Heart left ventricle (tissue), 16 donors: ENCODE measurements at regions not wholly inside any gene's neighbourhood (a gene's known extent, or its start where the extent isn't known, plus 50 kb on each side); places are given as distances from the start of the nearest gene placed in this dataset.

ENCODE experiments used
- ATAC-seq, 4 donors: fragments of 200-7000 bp; cut with Tn5 transposase; one replicate each; pipeline ENCODE4 v1.9.1; 2020 to 2022; ENCODE audit warnings: moderate library complexity in 4 of 4, mild to moderate bottlenecking in 3 of 4, moderate number of reproducible peaks in 1 of 4
- DNase-seq, 5 donors: peaks; one replicate each; pipeline ENCODE4 v3.0.0-alpha.2; 2020
- H3K27ac ChIP-seq, 12 donors: fragments of 200-600 bp; sonication (generic) in 4 of 12; one replicate each; pipeline versions ENCODE4 v1.5.0 to v1.8.0; 2016 to 2022; ENCODE audit warnings: mild to moderate bottlenecking in 2 of 12
- H3K27me3 ChIP-seq, 9 donors: fragments of 200-600 bp; sonication (generic) in 2 of 9; one replicate each; pipeline versions ENCODE4 v1.5.1 to v1.8.0; 2016 to 2022; ENCODE audit warnings: mild to moderate bottlenecking in 3 of 9
- H3K36me3 ChIP-seq, 9 donors: fragments of 200-600 bp; sonication (generic) in 2 of 9; one replicate each; pipeline versions ENCODE4 v1.5.0 to v1.8.0; 2018 to 2022; ENCODE audit warnings: mild to moderate bottlenecking in 2 of 9
- H3K4me1 ChIP-seq, 12 donors: fragments of 200-600 bp; sonication (generic) in 4 of 12; one replicate each; pipeline versions ENCODE4 v1.5.0 to v1.8.0; 2016 to 2022; ENCODE audit warnings: mild to moderate bottlenecking in 3 of 12
- H3K4me3 ChIP-seq, 12 donors: fragments of 200-600 bp; sonication (generic) in 4 of 12; one replicate each; pipeline versions ENCODE4 v1.5.0 to v1.8.0; 2017 to 2022; ENCODE audit warnings: mild to moderate bottlenecking in 9 of 12, moderate library complexity in 4 of 12
- H3K9me3 ChIP-seq, 12 donors: fragments of 200-600 bp; sonication (generic) in 4 of 12; one replicate each; pipeline versions ENCODE4 v1.5.0 to v1.8.0; 2016 to 2022; ENCODE audit warnings: mild to moderate bottlenecking in 1 of 12
- POLR2A ChIP-seq, 2 donors: fragments of 450-650 bp; IDR thresholded peaks; one replicate each; pipeline ENCODE4 v1.6.1; 2017; ENCODE audit warnings: antibody characterized with exemption in 2 of 2, mild to moderate bottlenecking in 2 of 2, moderate library complexity in 2 of 2
- WGBS, 4 donors: extraction: QIAGEN DNeasy Blood & Tissue Kit in 2 of 4; methylation state at CpG; one replicate each; pipeline versions ENCODE4 v1.1.5 to v1.1.7; 2013 to 2018; 5-methylcytosine and 5-hydroxymethylcytosine counted together
- intact Hi-C, 10 donors: fragments of 100-400 bp; cut with DNase I; formaldehyde crosslinking; loops; one replicate each; pipeline versions ENCODE4 v1.11.1 to v1.14.2; 2022
- TF ChIP-seq, protein P1 (sequence below), 12 donors: fragments of 200-600 bp; sonication (generic) in 4 of 12; IDR thresholded peaks; one replicate each; pipeline versions ENCODE4 v1.5.0 to v1.8.0; 2018 to 2022; ENCODE audit warnings: antibody characterized with exemption in 12 of 12, mild to moderate bottlenecking in 5 of 12
- donor health status: ischemic (EF 13 %, LVEDD 7.1; RV severe dilation, severe dysfunction).
- donor health status: healthy with polysubstance abuse.
- donor health status: DM: no; HTN: yes; CAD: no.
- donor health status: DM: no; HTN: no; CAD: no.
- donor health status: ischemic (EF 25% LVEDD 6.9; RV normal size, moderate dysfunction).
- donor health status: ischemic (EF 25% LVEDD 5.7; RV mildly dilated, moderate dysfunction).
- donor health status: healthy.
- donor health status: DM: yes; HTN: yes; CAD: no.
- donor health status: ischemic (EF 35%, LVEDD 5.7; RV mildly dilated, moderate dysfunction).
- donor health status: nonischemic (EF 11% LVEDD 7.7; RV severe dilation, severe dysfunction).
- donor health status: DM: yes; HTN: yes; CAD: no.
- donor health status: PGD.
- donor health status: ischemic (EF 29% LVEDD 5.4; RV normal size, mild dysfunction).
- donor health status: nonischemic (EF 23%, LVEDD 6.1; RV moderate dilation, normal function).

DNA sequence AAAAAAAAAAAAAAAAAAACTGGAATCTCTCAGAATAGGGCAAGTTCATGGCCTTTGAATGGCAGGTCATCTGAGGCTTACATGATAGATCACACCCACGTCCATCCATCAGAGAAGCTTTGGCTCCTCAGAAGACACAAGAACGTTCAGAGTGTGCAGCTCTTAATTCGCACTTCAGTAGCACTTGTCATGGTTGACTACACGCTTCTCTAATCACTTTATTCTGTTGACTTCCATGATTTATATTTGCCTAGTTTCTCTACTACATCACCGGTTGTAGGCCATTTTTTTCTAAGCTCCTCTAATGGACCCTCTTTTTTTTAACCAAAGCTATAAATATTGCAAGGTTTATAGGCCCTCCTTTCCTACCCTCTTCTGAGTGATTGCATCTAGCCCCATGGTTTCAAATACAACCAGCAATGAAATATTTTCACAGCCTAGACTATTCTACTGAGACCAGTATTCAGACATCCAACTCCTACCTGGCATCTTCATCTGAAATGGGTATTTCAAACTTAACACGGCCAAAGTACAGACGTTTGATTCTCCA is 305.4 kb upstream of the CELF2 start:
- H3K27ac ChIP-seq, result no peak overlapping the region
- no peaks in the 10 kb centered on the region for H3K27me3 ChIP-seq
- H3K4me3 ChIP-seq, result no peak overlapping the region
- ATAC-seq, result no peak
- DNase-seq, result no peak
- no peaks in the 10 kb centered on the region for H3K36me3 ChIP-seq
- no peaks in the 10 kb centered on the region for H3K9me3 ChIP-seq
- intact Hi-C loops, result no loop called here
- 87 to 92% (median 90%) methylated on average over 7 of the region's 7 CpGs for WGBS, 4 donors
- TF ChIP-seq, protein P1, sequence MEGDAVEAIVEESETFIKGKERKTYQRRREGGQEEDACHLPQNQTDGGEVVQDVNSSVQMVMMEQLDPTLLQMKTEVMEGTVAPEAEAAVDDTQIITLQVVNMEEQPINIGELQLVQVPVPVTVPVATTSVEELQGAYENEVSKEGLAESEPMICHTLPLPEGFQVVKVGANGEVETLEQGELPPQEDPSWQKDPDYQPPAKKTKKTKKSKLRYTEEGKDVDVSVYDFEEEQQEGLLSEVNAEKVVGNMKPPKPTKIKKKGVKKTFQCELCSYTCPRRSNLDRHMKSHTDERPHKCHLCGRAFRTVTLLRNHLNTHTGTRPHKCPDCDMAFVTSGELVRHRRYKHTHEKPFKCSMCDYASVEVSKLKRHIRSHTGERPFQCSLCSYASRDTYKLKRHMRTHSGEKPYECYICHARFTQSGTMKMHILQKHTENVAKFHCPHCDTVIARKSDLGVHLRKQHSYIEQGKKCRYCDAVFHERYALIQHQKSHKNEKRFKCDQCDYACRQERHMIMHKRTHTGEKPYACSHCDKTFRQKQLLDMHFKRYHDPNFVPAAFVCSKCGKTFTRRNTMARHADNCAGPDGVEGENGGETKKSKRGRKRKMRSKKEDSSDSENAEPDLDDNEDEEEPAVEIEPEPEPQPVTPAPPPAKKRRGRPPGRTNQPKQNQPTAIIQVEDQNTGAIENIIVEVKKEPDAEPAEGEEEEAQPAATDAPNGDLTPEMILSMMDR (IDR thresholded peaks at IDR 0.05), result no peak
- TF ChIP-seq POLR2A (IDR thresholded peaks at IDR 0.05), result no peak
- peaks cover 0 to 4% (median 0%) of the 10 kb centered on the region in 12 donors for H3K4me1 ChIP-seq

DNA sequence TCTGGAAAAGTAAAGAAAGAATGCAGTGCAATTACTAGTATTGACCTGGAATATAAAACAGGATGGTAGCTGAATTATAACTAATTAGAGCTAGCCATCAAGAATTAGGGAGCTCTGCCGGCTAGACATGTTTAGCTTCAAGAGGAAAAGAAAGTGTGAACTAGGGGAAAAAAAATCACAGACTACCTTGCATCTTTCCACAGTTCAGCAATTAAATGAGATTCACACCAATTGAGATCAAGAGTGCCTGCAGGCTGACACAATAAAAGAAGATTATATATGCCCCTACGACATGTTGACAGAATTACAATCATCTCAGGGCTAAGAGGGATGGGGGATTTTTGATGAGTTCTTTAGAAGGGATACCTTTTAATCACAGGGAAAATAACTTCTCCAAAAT is 303.3 kb upstream of the CELF2 start:
- TF ChIP-seq POLR2A (IDR thresholded peaks at IDR 0.05), result no peak
- TF ChIP-seq, protein P1 (IDR thresholded peaks at IDR 0.05), result no peak
- no peaks in the 10 kb centered on the region for H3K9me3 ChIP-seq
- H3K36me3 ChIP-seq, result no peaks in the 10 kb centered on the region
- peaks cover 0 to 4% (median 0%) of the 10 kb centered on the region in 12 donors for H3K4me1 ChIP-seq
- no peaks in the 10 kb centered on the region for H3K27me3 ChIP-seq
- ATAC-seq, result no peak
- H3K4me3 ChIP-seq, result no peak overlapping the region
- DNase-seq, result no peak
- H3K27ac ChIP-seq, result no peak overlapping the region
- WGBS, 4 donors, result 91 to 97% (median 94%) methylated on average over 2 of the region's 2 CpGs
- intact Hi-C loops, result no loop called here

GRCh38 chr10:10716972-10717371 is 300.7 kb upstream of the CELF2 start:
- ATAC-seq (no peak), DNase-seq (no peak)
- no peak for TF ChIP-seq POLR2A (IDR thresholded peaks at IDR 0.05)
- TF ChIP-seq, protein P1 (IDR thresholded peaks at IDR 0.05), result no peak
- intact Hi-C loops, result no loop called here
- 93 to 96% (median 96%) methylated on average over 4 of the region's 4 CpGs for WGBS, 4 donors
- peaks cover 0 to 4% (median 0%) of the 10 kb centered on the region in 12 donors for H3K4me1 ChIP-seq
- no peak overlapping the region for H3K4me3 ChIP-seq
- no peaks in the 10 kb centered on the region for H3K36me3 ChIP-seq
- H3K27me3 ChIP-seq, result no peaks in the 10 kb centered on the region
- H3K27ac ChIP-seq, result no peak overlapping the region
- no peaks in the 10 kb centered on the region for H3K9me3 ChIP-seq

DNA sequence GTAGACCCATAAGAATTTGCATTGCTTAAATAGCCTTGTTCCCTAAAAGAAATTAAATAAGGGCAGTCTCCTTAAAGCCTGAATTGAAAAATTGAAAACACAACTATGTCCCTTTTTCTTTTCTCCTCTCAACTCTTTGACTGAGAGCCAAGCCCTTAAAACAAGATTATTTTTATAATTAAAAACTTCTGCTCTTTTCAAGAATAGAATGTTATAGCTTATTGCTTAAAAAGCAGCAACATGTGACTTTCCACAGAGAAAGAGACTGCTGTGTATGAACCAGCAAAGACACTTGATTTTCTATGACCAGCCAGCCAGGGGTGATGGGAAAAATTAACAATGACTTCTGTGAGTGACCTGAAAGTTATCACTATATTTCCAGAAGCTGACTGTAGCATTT is 295.2 kb upstream of the CELF2 start:
- no peaks in the 10 kb centered on the region for H3K4me1 ChIP-seq
- no peak overlapping the region for H3K27ac ChIP-seq
- TF ChIP-seq, protein P1 (IDR thresholded peaks at IDR 0.05), result no peak
- no peak for TF ChIP-seq POLR2A (IDR thresholded peaks at IDR 0.05)
- no peaks in the 10 kb centered on the region for H3K27me3 ChIP-seq
- H3K36me3 ChIP-seq, result no peaks in the 10 kb centered on the region
- ATAC-seq, result no peak
- H3K4me3 ChIP-seq, result no peak overlapping the region
- H3K9me3 ChIP-seq, result no peaks in the 10 kb centered on the region
- no peak for DNase-seq
- intact Hi-C loops, result loop anchor here in 1 of 10 donors (5.0 kb wide), 1 partner anchor 295 kb away; the partner anchor contains the start of gene CELF2
